ENCODE measurements at regions not wholly inside any gene's neighbourhood (a gene's known extent, or its start where the extent isn't known, plus 50 kb on each side); places are given as distances from the start of the nearest gene placed in this dataset.

- TF ChIP-seq CTCF (conservative IDR thresholded peaks at IDR 0.05; ENCODE audit: low read depth, low read length) = no peak
- no peak for TF ChIP-seq EZH2 (IDR thresholded peaks at IDR 0.05; ENCODE audit: borderline replicate concordance, low read depth, low read length, poor library complexity, severe bottlenecking)
Measured at GRCh38 chr2:118363604-118364003, 275.3 kb downstream of the INSIG2 start.

Measured in A673 (cell line).